HT1080 (cell line): ENCODE measurements at regions not wholly inside any gene's neighbourhood (a gene's known extent, or its start where the extent isn't known, plus 50 kb on each side); places are given as distances from the start of the nearest gene placed in this dataset.
A peak's percentile ranks its signal among the peaks of the same experiment; 100 is the strongest.
"Not testable (repeated sequence)": the region's sequence is repeated elsewhere in the genome, so short reads cannot be mapped to it uniquely, and the experiment has no call there.

Experiments used
- DNase-seq: peaks from one replicate; pipeline ENCODE4 v3.0.0-alpha.2; 2015; ENCODE audit warnings: low read depth

DNA sequence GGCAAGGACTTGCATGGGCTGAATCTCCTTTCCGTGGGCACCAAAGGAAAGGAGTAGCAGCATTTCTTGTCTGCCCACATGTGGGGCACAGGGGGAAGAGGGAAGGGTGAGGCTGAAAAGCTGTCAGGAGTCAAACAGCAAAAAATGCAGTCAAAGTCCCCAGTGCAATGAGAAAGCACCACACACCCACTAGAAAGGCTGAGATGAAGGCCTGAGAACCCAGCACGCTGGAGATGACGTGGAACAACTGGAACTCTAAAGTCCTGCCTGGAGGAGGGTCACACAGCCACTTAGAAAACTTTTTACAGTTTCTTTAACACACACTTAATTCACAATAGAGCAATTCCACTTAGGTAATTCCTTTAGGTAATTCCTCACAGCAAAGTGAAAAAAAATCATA is 94.6 kb upstream of the IGFBPL1 start:
- DNase-seq, result no peak

- peak; percentile 78 for DNase-seq
These were observed 92.0 kb upstream of the IGFBPL1 start for GRCh38 chr9:38516273-38516672.

GRCh38 chr9:38515055-38515454 is 90.8 kb upstream of the IGFBPL1 start:
- DNase-seq, result not testable (repeated sequence)

- not testable (repeated sequence) for DNase-seq
These were observed 86.1 kb upstream of the IGFBPL1 start for GRCh38 chr9:38510340-38510739.

DNA sequence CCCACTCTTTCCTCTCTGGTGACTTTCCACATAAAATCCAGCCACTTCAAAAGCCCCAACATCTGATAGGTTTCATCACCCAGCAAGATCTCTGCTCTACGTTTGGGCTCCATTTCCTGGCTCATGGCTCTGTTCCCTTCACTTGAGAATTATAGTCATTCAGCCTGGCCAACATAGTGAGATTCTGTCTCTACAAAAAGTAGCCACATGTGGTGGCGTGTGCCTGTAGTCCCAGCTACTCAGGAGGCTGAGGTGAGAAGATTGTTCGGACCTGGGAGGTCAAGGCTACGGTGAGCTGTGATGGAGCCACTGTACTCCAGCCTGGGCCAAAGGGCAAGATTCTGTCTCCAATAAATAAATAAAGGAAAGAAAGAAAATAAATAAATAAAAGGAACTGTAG is 83.3 kb upstream of the IGFBPL1 start:
- no peak for DNase-seq

DNA sequence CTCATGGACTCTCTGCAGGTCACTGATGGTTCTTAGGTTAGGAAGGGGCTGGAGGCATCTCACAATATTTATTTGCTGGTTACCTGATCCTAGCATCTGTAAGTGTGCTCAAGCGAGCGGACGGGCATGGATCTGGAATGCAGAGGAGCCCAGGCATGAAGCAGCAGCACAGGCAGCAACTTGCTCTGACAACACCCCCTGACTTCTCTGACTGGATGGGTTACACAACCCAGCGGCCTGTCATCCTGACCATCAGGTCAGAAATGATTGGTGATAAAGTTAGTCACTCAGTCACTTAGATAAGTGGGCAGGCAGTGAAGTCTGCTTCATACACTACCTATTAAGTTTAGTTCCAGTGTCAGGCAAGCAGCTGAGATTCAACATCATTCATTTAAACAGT is 75.9 kb upstream of the IGFBPL1 start:
- not testable (repeated sequence) for DNase-seq

- DNase-seq, result not testable (repeated sequence)
These were observed 74.3 kb upstream of the IGFBPL1 start for GRCh38 chr9:38498551-38498950.

GRCh38 chr9:38489057-38489456 is 64.8 kb upstream of the IGFBPL1 start:
- DNase-seq, result no peak

GRCh38 chr9:38488156-38488698 is 64.0 kb upstream of the IGFBPL1 start:
- no peak for DNase-seq

DNA sequence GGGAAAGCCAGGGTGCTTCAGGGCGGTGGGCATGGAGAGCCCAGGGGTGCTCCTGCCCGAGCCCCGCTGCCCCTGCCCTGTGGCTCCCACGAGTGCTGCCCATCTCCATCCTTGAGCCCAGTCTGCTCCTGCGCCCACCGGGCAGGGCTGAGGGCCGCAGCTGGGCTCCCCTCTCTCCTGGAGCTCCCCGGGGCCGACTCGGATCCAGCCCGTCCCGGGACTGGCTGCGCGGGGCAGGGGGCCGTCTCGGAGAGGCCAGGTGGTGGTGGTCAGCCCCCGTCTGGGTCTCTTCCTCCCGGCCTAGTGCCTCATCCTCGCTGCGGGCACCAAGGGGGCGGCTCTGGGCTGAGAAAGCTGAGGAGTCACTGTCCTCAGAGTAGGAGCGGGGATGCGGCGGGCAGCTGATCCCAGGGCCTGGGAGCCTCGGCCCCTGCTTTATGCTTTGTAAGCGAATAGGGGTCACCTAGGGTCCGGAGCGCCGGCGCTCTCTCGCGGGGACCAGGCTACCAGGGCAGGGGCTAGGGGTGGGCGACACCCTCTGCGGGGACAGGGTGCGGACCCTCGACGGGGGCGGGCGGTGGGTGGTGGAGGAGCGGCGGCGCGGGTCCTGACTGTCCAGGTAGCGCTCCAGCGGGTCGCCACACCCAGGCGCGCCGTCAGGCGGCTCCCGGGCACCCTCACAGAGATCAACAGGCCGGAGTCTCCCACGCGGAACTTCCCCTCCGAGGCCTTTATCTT is 63.3 kb upstream of the IGFBPL1 start:
- DNase-seq, result not testable (repeated sequence)

- DNase-seq, result no peak
These were observed 62.6 kb upstream of the IGFBPL1 start for GRCh38 chr9:38486837-38487236.

DNA sequence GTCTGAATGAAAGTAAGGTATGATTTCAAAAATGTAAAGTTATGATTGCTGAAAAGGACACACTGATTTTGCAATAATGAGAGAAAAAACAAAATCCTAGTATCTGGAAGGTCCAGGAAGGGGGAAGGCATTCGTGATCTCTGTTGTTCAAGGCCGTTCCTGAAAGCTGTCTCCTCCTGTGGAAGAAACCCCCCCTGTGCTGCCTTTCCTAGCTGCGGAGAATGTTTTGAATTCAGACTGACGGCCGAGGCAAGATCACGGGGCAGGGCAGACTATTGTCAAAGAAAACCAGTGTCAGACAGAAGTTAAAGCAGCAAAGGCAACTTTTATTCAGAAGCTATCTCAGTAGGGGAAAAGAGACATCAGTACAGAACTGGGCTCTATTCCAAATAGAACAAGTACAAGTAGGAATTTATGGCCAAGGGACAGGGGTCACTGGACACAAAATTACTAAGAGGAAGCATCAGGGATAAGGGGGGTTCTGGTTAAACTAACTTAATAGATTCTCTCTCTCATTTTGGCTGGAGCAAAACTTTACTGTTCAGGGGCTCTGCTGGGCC is 61.9 kb upstream of the IGFBPL1 start:
- DNase-seq, result no peak

DNA sequence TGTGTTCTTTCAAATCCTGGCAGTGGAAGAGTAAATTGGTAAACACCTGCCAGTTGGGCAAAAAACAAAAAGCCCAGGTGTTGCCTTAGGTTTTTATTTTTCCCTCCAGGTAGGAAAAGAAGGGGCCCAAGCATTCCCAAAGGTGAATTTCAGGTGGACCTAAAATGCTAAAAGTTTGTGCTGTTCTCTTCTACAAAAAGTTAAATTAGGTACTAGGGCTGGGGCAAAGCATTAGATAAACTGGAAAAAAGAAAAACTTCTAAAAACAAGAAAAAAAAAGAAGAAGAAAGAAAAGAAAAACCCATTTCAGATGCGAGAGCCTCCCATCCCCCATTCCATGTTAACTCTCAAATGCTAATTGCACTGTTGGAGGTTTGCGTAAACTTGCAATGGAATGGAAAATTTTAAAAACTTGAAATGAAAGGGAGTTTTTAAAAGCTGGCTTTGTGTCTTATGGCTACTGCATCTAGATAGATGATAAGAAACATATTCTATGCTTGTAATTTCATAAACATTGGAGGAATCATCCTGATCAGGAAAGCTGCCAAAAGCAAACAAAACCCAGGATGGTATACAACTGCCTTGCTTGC is 59.9 kb upstream of the IGFBPL1 start:
- not testable (repeated sequence) for DNase-seq

- no peak for DNase-seq
These were observed 58.8 kb upstream of the IGFBPL1 start for GRCh38 chr9:38482918-38483592.

- no peak for DNase-seq
These were observed 54.0 kb upstream of the IGFBPL1 start for GRCh38 chr9:38478211-38478610.

DNA sequence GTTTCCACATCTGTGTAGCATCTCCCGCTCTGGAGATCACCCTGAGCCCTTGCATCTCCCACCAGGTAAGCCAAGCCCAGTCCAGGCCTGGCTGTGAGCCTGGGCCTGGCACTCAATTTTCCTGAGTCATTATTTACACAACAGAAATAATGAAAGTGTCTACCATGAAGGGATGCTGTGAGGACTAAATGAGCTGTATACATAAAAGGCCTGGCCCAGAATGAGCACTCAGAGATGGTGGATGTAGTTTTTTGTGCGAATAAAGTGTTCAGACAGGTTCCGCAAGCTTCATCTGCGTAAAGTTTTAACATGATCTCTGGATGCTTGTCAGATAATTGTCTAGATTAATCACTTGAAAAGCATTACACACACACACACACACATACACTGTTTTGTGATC is 50.2 kb upstream of the IGFBPL1 start:
- DNase-seq, result not testable (repeated sequence)
